SH-SY5Y (cell line): ENCODE measurements at regions not wholly inside any gene's neighbourhood (a gene's known extent, or its start where the extent isn't known, plus 50 kb on each side); places are given as distances from the start of the nearest gene placed in this dataset.

Source experiments
- GATA2 ChIP-seq: IDR thresholded peaks from 2 replicates; pipeline ENCODE4 v1.6.1; 2011; ENCODE audit warnings: mild to moderate bottlenecking, low read depth, low read length
- GATA3 ChIP-seq: IDR thresholded peaks from 2 replicates; pipeline ENCODE4 v1.6.1; 2011; ENCODE audit warnings: low read depth, mild to moderate bottlenecking, low read length, moderate library complexity

- TF ChIP-seq GATA2 = no peak
- no peak for TF ChIP-seq GATA3
Observed at GRCh38 chr2:61647044-61647443, 108.9 kb upstream of the XPO1 start.
